Uterus (tissue), 2 donors: ENCODE measurements at regions not wholly inside any gene's neighbourhood (a gene's known extent, or its start where the extent isn't known, plus 50 kb on each side); places are given as distances from the start of the nearest gene placed in this dataset.

Source experiments
- CTCF ChIP-seq, 4 experiments: fragments of 200-600 bp in 2 of 4; fragments of 450-650 bp in 2 of 4; sonication (generic) in 2 of 4; IDR thresholded peaks; one replicate each; pipeline ENCODE4 v1.5.1; 2016 to 2019; ENCODE audit warnings: antibody characterized with exemption in 4 of 4, mild to moderate bottlenecking in 2 of 4, moderate library complexity in 1 of 4
- POLR2A ChIP-seq, 2 donors: fragments of 450-650 bp; IDR thresholded peaks; one replicate each; pipeline ENCODE4 v1.6.1; 2016; ENCODE audit warnings: antibody characterized with exemption in 2 of 2, mild to moderate bottlenecking in 1 of 2, moderate library complexity in 1 of 2

GRCh38 chr14:32005628-32006027, 71.5 kb upstream of the ARHGAP5 start:
- TF ChIP-seq CTCF (IDR thresholded peaks at IDR 0.05) (no peak), POLR2A (IDR thresholded peaks at IDR 0.05) (no peak)
